ACC112 (cell line): ENCODE measurements at regions not wholly inside any gene's neighbourhood (a gene's known extent, or its start where the extent isn't known, plus 50 kb on each side); places are given as distances from the start of the nearest gene placed in this dataset.

Experiments
- H2AFZ ChIP-seq: fragments of 200-600 bp; sonication (generic); one replicate; pipeline ENCODE4 v1.6.0; 2017; ENCODE audit warnings: antibody characterized with exemption, low read length; ENCODE audit not compliant: unreplicated experiment
- H3K27ac ChIP-seq: fragments of 200-600 bp; sonication (generic); 2 replicates; pipeline ENCODE4 v1.5.1; 2014; ENCODE audit warnings: low read depth, mild to moderate bottlenecking, antibody characterized with exemption, low read length, moderate library complexity
- H3K27me3 ChIP-seq: fragments of 200-600 bp; sonication (generic); 2 replicates; pipeline ENCODE4 v1.6.1; 2014; ENCODE audit warnings: mild to moderate bottlenecking, antibody characterized with exemption, low read length, moderate library complexity, mixed read lengths; ENCODE audit not compliant: insufficient read depth
- H3K36me3 ChIP-seq: fragments of 200-600 bp; sonication (generic); 2 replicates; pipeline ENCODE4 v1.6.1; 2016; ENCODE audit warnings: mild to moderate bottlenecking, antibody characterized with exemption, low read length, moderate library complexity, mixed read lengths; ENCODE audit not compliant: insufficient read depth
- H3K4me1 ChIP-seq: fragments of 200-600 bp; sonication (generic); one replicate; pipeline ENCODE4 v1.6.1; 2016; ENCODE audit warnings: low read length, mixed read lengths; ENCODE audit not compliant: insufficient read depth, unreplicated experiment, control insufficient read depth
- H3K4me3 ChIP-seq: fragments of 200-600 bp; sonication (generic); 2 replicates; pipeline ENCODE4 v1.5.1; 2014; ENCODE audit warnings: mild to moderate bottlenecking, low read depth, low read length
- H3K79me2 ChIP-seq: fragments of 200-600 bp; sonication (generic); one replicate; pipeline ENCODE4 v1.6.0; 2016; ENCODE audit warnings: low read length; ENCODE audit not compliant: control insufficient read depth, unreplicated experiment, insufficient read depth

DNA sequence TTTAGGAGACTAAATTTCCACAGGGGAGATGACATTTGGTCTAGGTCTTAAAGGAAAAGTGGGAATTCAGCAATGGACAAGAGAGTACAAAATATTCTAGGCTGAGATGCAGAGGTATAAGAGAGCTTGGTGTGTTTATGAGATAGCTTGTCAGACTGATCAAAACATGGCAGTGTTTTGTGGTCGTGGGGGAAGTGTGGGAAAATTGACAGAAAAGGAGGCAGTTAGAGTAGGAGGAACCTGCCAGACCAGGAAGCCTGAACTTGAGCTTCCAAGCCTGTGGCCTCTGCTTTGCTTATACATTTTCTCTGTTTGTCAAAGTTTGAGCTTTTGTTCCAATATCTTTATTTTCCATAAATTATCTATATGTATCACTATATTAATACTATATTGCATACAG, 69.5 kb upstream of the MAP3K7 start:
- H3K27me3 ChIP-seq = peaks cover 7% of the 10 kb centered on the region; the same call in 1 of the 2 replicates

DNA sequence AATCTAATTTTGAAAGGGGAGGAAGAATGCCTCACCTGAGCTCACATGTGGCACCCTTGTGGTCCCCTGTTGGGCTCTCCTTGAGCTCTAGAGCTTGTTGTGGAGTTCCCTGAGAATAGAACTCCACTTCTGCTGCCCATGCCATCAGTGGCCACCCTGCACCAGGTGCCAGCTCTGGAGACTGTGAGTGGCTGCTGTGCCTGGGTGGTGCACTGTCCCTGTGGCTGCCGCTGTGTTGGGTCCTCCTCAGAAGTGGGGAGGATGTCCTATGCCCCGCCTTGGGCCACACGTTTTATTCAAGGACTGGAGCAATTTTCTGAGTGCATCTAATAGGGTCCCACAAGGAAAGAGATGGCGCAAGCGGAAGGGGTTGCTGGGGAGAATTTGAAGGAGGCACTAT, 67.9 kb upstream of the MAP3K7 start:
- Histone ChIP-seq H3K4me3 (no peak overlapping the region), H3K79me2 (no peaks in the 10 kb centered on the region), H3K4me1 (no peaks in the 10 kb centered on the region), H3K27ac (no peak overlapping the region), H2AFZ (no peak overlapping the region), H3K27me3 (peaks cover 7% of the 10 kb centered on the region; the same call in 1 of the 2 replicates), H3K36me3 (no peaks in the 10 kb centered on the region)

More for the DNA sequence above, 69.5 kb upstream of the MAP3K7 start:
- Histone ChIP-seq H2AFZ (no peak overlapping the region), H3K27ac (no peak overlapping the region), H3K36me3 (no peaks in the 10 kb centered on the region), H3K79me2 (no peaks in the 10 kb centered on the region), H3K4me1 (no peaks in the 10 kb centered on the region), H3K4me3 (no peak overlapping the region)

DNA sequence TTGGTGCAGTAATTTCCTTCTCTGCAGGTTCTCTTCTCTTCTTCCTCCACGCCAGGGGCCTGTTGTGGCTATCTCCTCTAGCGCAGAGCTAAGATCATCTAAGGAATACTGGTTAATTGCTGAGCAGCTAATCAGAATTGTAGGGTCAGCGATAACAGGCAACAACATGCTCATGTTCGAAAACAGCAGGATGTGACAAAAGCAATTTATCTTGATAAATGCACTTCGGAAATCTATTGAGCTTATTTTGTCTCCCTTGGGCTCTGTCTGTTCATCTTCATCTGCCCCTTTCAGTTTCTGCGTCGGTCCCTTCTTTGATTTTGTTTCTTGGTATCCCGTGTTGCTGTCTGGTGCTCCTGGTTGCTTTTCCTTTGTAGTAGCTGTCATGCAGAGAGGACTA, 67.3 kb upstream of the MAP3K7 start:
- no peaks in the 10 kb centered on the region for H3K4me1 ChIP-seq
- H3K79me2 ChIP-seq = no peaks in the 10 kb centered on the region
- no peak overlapping the region for H3K27ac ChIP-seq
- H2AFZ ChIP-seq = no peak overlapping the region
- no peak overlapping the region for H3K4me3 ChIP-seq
- peaks cover 7% of the 10 kb centered on the region; the same call in 1 of the 2 replicates for H3K27me3 ChIP-seq
- no peaks in the 10 kb centered on the region for H3K36me3 ChIP-seq

DNA sequence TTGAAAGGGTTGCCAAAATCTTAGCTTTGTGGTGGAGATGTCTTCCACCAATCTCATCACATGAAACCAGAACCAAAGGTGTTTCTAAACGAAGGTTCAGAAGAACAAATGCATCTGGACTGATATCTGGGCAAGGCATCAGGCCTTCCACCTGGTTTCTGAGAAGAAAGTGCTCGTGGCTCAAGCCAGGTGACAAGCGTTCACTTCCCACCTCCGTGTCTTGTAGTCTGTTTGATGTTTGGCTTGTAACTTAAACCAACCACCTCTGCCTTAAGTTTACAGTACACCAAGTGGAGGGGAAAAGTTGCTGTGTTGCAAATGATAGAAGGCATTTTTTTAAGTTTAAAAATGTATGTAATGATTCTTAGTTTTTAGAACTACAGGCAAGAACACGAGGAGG, 66.9 kb upstream of the MAP3K7 start:
- H2AFZ ChIP-seq = no peak overlapping the region
- H3K79me2 ChIP-seq = no peaks in the 10 kb centered on the region
- no peak overlapping the region for H3K4me3 ChIP-seq
- no peaks in the 10 kb centered on the region for H3K36me3 ChIP-seq
- peaks cover 7% of the 10 kb centered on the region; the same call in 1 of the 2 replicates for H3K27me3 ChIP-seq
- H3K27ac ChIP-seq = no peak overlapping the region
- no peaks in the 10 kb centered on the region for H3K4me1 ChIP-seq

DNA sequence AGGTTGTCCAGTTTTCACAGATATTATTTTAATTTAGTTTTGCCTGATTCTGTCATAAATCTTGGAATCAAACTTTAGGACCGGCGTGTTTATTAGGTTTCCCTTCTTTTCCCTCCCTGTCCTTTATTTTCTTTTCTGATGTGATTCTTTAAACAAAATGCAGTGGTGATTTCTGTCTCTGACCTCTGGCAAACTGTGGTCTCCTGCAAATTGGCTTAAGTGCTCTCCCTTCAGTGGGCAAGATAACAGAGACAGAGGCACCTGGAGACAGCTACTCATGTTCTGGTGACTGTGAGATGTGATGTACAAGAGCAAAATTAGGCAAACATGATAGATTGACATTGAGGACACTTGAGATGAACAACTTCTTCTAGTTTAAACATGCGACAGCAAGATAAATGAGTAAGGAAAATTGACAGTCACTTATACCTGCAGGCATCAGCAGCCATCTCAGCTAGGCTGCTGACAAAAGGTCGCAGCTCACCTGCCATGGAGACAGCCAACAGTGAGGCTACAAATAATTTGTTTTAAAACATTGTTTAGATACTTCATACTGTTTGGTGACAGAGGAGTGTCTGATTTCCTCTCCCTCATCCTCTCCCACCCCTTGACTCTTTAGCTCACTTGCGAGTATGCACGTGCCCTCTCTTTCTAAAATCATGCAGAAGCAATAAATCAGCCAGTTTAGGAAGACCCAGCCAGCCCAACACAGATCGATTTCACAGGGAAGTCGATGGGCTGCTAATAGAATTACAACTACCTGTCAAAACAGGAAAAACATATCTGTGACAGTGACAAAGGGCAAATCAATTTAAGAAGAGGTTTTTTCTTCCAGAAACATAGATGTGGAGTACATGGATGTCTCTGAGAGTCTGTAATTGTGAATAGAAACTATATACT, 63.4 kb upstream of the MAP3K7 start:
- Histone ChIP-seq H3K4me3 (no peak overlapping the region), H3K4me1 (no peaks in the 10 kb centered on the region), H3K79me2 (no peaks in the 10 kb centered on the region), H2AFZ (no peak overlapping the region), H3K27me3 (peaks cover 9% of the 10 kb centered on the region; the same call in 1 of the 2 replicates), H3K27ac (no peak overlapping the region), H3K36me3 (no peaks in the 10 kb centered on the region)

DNA sequence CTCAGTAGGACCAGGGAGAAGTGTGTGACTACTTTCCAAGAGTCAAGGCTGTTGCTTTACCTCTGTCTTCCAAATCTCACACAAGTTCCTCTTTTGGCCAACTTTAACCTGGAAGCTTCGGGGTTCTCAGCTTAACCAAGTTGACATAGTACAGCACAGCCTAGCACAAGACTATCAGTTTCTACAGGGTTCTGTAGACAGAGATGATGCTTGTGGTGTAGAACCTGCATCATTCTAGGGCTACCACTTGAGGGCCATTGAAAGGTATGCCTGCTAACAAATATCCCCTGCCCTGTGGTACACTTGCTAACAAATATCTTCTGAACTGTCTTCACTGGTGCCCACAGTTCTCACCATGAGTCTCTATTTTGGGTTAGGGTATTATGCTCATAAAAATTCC, 62.0 kb upstream of the MAP3K7 start:
- Histone ChIP-seq H3K4me1 (no peaks in the 10 kb centered on the region), H3K27me3 (peaks cover 12% of the 10 kb centered on the region; the same call in 1 of the 2 replicates), H2AFZ (no peak overlapping the region), H3K4me3 (no peak overlapping the region), H3K27ac (no peak overlapping the region), H3K36me3 (no peaks in the 10 kb centered on the region), H3K79me2 (no peaks in the 10 kb centered on the region)

DNA sequence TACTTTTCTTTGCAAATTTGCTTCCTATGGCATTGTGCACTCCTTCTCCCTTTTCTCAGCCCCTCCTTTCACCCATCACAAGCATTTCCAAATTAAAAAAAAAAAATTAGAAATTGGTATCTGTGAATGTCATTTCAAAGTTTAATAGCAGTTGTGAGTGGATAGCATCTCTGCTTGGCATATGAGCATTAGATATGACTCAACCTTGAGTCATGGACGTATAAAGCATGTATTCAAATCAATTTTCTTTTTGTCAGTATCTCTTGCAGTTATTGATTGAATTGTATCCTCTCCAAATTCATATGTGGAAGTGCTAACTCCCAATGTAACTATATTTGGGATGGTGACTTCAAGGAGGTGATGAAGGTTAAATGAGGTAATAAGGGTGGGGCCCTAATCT, 60.1 kb upstream of the MAP3K7 start:
- Histone ChIP-seq H3K27ac (no peak overlapping the region), H3K4me1 (no peaks in the 10 kb centered on the region), H2AFZ (no peak overlapping the region), H3K27me3 (peaks cover 16% of the 10 kb centered on the region; the same call in 1 of the 2 replicates), H3K79me2 (no peaks in the 10 kb centered on the region), H3K36me3 (no peaks in the 10 kb centered on the region), H3K4me3 (no peak overlapping the region)

DNA sequence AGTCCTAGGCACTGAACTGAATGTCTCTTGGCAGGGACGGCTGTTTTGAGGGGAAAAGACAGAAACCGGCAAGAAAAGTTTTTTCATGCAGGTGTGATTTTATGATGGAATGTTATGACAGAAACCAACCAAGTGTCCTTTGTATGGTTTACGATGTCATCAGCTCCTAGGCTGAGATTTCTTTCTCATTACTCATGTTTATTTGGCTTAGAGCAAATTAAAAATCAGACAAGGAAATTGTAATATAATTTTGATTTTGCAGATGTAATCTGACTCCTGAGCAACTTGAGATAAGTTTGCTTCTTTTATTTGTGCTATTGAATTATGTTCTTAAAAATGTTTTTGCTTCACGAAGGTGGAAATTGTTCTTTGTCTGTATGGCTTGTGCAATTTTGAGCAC, 58.8 kb upstream of the MAP3K7 start:
- Histone ChIP-seq H2AFZ (no peak overlapping the region), H3K79me2 (no peaks in the 10 kb centered on the region), H3K36me3 (no peaks in the 10 kb centered on the region), H3K27ac (no peak overlapping the region), H3K4me3 (no peak overlapping the region), H3K4me1 (no peaks in the 10 kb centered on the region), H3K27me3 (peaks cover 16% of the 10 kb centered on the region; the same call in 1 of the 2 replicates)

DNA sequence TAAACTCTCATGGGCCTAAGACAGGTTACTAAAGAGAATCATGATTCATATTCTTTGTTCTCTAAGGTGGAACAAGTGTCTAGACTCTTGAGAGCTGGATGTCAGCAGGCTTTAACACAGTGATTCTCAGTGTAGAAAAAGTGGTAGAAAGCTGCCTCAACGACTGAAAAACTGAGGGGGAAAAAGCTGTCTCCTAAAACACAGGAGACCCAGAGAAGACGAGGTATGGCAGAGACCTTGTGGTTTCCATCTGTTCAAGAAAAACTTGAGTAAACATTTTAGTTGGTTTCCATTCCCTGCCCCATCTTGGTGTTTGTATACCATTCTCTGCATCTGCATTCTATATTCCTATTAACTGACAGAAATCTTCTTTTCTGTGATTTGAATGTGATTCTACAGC, 57.6 kb upstream of the MAP3K7 start:
- H3K27me3 ChIP-seq = peaks cover 16% of the 10 kb centered on the region; the same call in 1 of the 2 replicates
- H2AFZ ChIP-seq = no peak overlapping the region
- no peaks in the 10 kb centered on the region for H3K36me3 ChIP-seq
- H3K27ac ChIP-seq = no peak overlapping the region
- no peaks in the 10 kb centered on the region for H3K79me2 ChIP-seq
- H3K4me3 ChIP-seq = no peak overlapping the region
- H3K4me1 ChIP-seq = no peaks in the 10 kb centered on the region

DNA sequence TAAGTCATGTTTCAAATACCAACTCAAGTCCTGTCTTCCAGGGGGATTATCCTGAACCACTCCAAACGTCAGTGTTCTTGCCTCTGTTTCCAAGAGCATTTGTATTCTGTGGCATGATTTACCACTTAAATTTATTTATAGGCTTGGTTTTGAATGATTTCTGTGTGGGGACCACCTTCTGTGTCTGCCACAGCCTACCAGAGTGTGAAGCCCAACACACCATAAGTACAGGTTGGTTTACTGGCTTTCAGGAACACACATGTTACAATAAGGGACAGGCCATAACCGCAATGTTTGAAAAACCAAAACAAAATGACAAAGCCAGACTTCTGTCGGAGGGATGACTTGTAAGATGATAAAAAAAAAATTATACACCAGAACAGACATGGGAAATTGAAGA, 56.5 kb upstream of the MAP3K7 start:
- H2AFZ ChIP-seq = no peak overlapping the region

DNA sequence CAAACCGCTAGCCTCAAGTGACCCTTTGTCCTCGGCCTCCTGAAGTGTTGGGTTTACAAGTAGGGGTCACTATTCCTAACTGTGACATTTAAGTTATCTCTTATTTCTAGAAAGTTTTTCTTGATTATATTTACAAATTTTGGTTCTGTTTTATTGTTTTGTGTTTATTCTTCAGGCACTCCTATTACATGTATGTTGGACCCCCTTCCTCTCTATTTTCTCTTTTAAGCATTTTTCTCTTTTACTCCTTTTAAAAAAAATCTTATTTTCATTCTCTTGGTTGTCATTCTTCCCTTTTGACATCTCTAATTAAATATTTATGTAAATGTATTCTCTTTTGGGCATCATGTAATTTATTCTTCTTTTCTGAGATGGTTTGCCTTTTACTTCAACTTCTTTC, 50.4 kb upstream of the MAP3K7 start:
- H3K79me2 ChIP-seq = no peaks in the 10 kb centered on the region
- no peak overlapping the region for H3K4me3 ChIP-seq
- H3K4me1 ChIP-seq = no peaks in the 10 kb centered on the region
- H3K27ac ChIP-seq = no peak overlapping the region
- H3K36me3 ChIP-seq = no peaks in the 10 kb centered on the region
- 0 out of 2 replicates have a peak, but pooled peaks cover 3% of the 10 kb centered on the region for H3K27me3 ChIP-seq
- H2AFZ ChIP-seq = no peak overlapping the region

More for the DNA sequence above, 56.5 kb upstream of the MAP3K7 start:
- Histone ChIP-seq H3K79me2 (no peaks in the 10 kb centered on the region), H3K4me3 (no peak overlapping the region), H3K4me1 (no peaks in the 10 kb centered on the region), H3K36me3 (no peaks in the 10 kb centered on the region), H3K27ac (no peak overlapping the region), H3K27me3 (peaks cover 16% of the 10 kb centered on the region; the same call in 1 of the 2 replicates)
